WTC11 (cell line): ENCODE measurements at regions not wholly inside any gene's neighbourhood (a gene's known extent, or its start where the extent isn't known, plus 50 kb on each side); places are given as distances from the start of the nearest gene placed in this dataset.

Experiments used
- ATAC-seq: fragments of 200-7000 bp; cut with Tn5 transposase; 2 replicates; pipeline ENCODE4 v1.10.0; 2021; ENCODE audit warnings: mild to moderate bottlenecking, moderate library complexity
- CTCF ChIA-PET: fragments of 300-600 bp; sonication (Branson Sonifier 250); formaldehyde crosslinking; loops from one replicate; lab custom pipeline; 2021; ENCODE audit warnings: antibody characterized with exemption; lab: Charles Lee
- POLR2A ChIA-PET: fragments of 350-600 bp; sonication (Branson Sonifier 250); formaldehyde crosslinking; loops from one replicate; lab custom pipeline; 2021; ENCODE audit warnings: antibody characterized with exemption; lab: Charles Lee
- DNase-seq: peaks from one replicate; pipeline ENCODE4 v3.0.0; 2021; ENCODE audit warnings: low spot score
- H3K27ac Mint-ChIP-seq: 2 replicates; pipeline ENCODE4 v1.8.0; 2021; ENCODE audit warnings: mixed read lengths
- H3K27me3 Mint-ChIP-seq: 2 replicates; pipeline ENCODE4 v1.8.0; 2021; ENCODE audit warnings: low read depth, mild to moderate bottlenecking, moderate library complexity, mixed read lengths
- H3K36me3 Mint-ChIP-seq: 2 replicates; pipeline ENCODE4 v1.8.0; 2021; ENCODE audit warnings: mixed read lengths
- H3K4me1 Mint-ChIP-seq: 2 replicates; pipeline ENCODE4 v1.8.0; 2022; ENCODE audit warnings: mixed read lengths
- H3K4me3 Mint-ChIP-seq: 2 replicates; pipeline ENCODE4 v1.8.0; 2021; ENCODE audit warnings: mild to moderate bottlenecking, moderate library complexity, mixed read lengths
- H3K9me3 Mint-ChIP-seq: 2 replicates; pipeline ENCODE4 v1.8.0; 2021; ENCODE audit warnings: mixed read lengths
- AR ChIP-seq: fragments of 250-450 bp; sonication (Bioruptor Pico); IDR thresholded peaks from 2 replicates; pipeline ENCODE4 v1.9.0; 2021; ENCODE audit warnings: mild to moderate bottlenecking
- ATF2 ChIP-seq: sonication (generic); formaldehyde crosslinking; IDR thresholded peaks from 2 replicates; pipeline ENCODE4 v1.8.1; 2022; ENCODE audit warnings: low read depth, missing genetic modification reagents, borderline replicate concordance
- FOXP1 ChIP-seq: sonication (generic); formaldehyde crosslinking; IDR thresholded peaks from 2 replicates; pipeline ENCODE4 v1.8.0; 2022; ENCODE audit warnings: missing genetic modification reagents, mild to moderate bottlenecking, moderate library complexity, borderline replicate concordance
- GRHL2 ChIP-seq: fragments of 250-450 bp; sonication (Bioruptor Pico); IDR thresholded peaks from 2 replicates; pipeline ENCODE4 v1.8.0; 2022; ENCODE audit warnings: mild to moderate bottlenecking, moderate library complexity; ENCODE audit not compliant: insufficient replicate concordance, severe bottlenecking
- IRF1 ChIP-seq: sonication (generic); formaldehyde crosslinking; IDR thresholded peaks from 2 replicates; pipeline ENCODE4 v1.8.0; 2023; ENCODE audit warnings: missing genetic modification reagents
- JAZF1 ChIP-seq: fragments of 250-450 bp; sonication (Bioruptor Pico); IDR thresholded peaks from 2 replicates; pipeline ENCODE4 v1.9.0; 2021; ENCODE audit warnings: moderate library complexity, mild to moderate bottlenecking, inconsistent platforms
- JUN ChIP-seq: sonication (generic); formaldehyde crosslinking; IDR thresholded peaks from 2 replicates; pipeline ENCODE4 v1.8.0; 2023; ENCODE audit warnings: mild to moderate bottlenecking, missing genetic modification reagents
- MAX ChIP-seq: sonication (generic); formaldehyde crosslinking; IDR thresholded peaks from 2 replicates; pipeline ENCODE4 v1.8.0; 2022; ENCODE audit warnings: mild to moderate bottlenecking, missing genetic modification reagents
- MXD4 ChIP-seq: fragments of 250-450 bp; sonication (Bioruptor Pico); IDR thresholded peaks from 2 replicates; pipeline ENCODE4 v1.8.0; 2021; ENCODE audit warnings: mild to moderate bottlenecking, moderate library complexity, borderline replicate concordance
- NR2C2 ChIP-seq: sonication (generic); formaldehyde crosslinking; IDR thresholded peaks from 2 replicates; pipeline ENCODE4 v1.8.0; 2022; ENCODE audit warnings: mild to moderate bottlenecking, missing genetic modification reagents
- ZNF121 ChIP-seq: sonication (generic); formaldehyde crosslinking; IDR thresholded peaks from 2 replicates; pipeline ENCODE4 v1.8.0; 2023; ENCODE audit warnings: missing genetic modification reagents
- ZNF263 ChIP-seq: sonication (generic); formaldehyde crosslinking; IDR thresholded peaks from 2 replicates; pipeline ENCODE4 v1.8.1; 2022; ENCODE audit warnings: low read depth, mild to moderate bottlenecking, moderate library complexity, missing genetic modification reagents
- ZNF281 ChIP-seq: sonication (generic); formaldehyde crosslinking; IDR thresholded peaks from 2 replicates; pipeline ENCODE4 v1.8.0; 2023; ENCODE audit warnings: mild to moderate bottlenecking, missing genetic modification reagents
- ZNF396 ChIP-seq: fragments of 250-450 bp; sonication (Bioruptor Pico); IDR thresholded peaks from 2 replicates; pipeline ENCODE4 v1.8.0; 2021; ENCODE audit warnings: mild to moderate bottlenecking, moderate library complexity, borderline replicate concordance
- TF ChIP-seq, protein P1 (sequence below): sonication (generic); formaldehyde crosslinking; IDR thresholded peaks from 2 replicates; pipeline ENCODE4 v1.8.1; 2023; ENCODE audit warnings: mild to moderate bottlenecking, missing genetic modification reagents, moderate library complexity

DNA sequence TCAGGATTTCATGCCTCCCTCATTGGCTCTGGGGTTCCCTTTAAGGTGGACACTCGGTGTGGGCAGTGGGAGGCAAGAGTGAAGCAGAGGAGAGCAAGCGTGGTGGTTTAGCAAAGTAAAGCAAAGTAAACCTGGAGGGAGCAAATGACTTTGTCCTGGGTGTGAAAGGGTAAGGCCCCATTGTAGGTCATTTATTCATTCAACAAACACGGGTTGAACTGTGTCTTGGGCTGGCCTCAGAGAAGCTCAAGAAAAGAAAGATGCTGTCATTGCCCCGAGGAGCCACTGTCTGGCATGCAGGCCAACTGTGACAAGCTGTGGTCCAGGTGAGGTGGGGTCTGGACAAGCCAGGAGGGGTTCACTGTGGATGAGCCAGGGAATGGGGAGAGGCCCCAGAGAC, 68.9 kb upstream of the DLK1 start:
- Mint-ChIP-seq H3K4me1 (peaks cover 19% of the 10 kb centered on the region), H3K36me3 (no peaks in the 10 kb centered on the region), H3K27ac (no peak overlapping the region), H3K4me3 (no peak overlapping the region), H3K9me3 (no peaks in the 10 kb centered on the region), H3K27me3 (peaks cover 11% of the 10 kb centered on the region)
- TF ChIP-seq ZNF396 (CRISPR knock-in tag) = no peak
- no peak for TF ChIP-seq FOXP1 (CRISPR knock-in tag)
- TF ChIP-seq, protein P1, sequence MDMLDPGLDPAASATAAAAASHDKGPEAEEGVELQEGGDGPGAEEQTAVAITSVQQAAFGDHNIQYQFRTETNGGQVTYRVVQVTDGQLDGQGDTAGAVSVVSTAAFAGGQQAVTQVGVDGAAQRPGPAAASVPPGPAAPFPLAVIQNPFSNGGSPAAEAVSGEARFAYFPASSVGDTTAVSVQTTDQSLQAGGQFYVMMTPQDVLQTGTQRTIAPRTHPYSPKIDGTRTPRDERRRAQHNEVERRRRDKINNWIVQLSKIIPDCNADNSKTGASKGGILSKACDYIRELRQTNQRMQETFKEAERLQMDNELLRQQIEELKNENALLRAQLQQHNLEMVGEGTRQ (CRISPR knock-in tag) = no peak
- TF ChIP-seq GRHL2 (CRISPR knock-in tag) = no peak
- TF ChIP-seq JAZF1 = no peak
- no peak for TF ChIP-seq IRF1 (CRISPR knock-in tag)
- no peak for TF ChIP-seq AR (CRISPR knock-in tag)
- no peak for TF ChIP-seq MXD4 (CRISPR knock-in tag)
- TF ChIP-seq ZNF121 = no peak
- no peak for TF ChIP-seq NR2C2 (CRISPR knock-in tag)
- no peak for TF ChIP-seq MAX (CRISPR knock-in tag)
- no peak for TF ChIP-seq ATF2 (CRISPR knock-in tag)
- TF ChIP-seq ZNF281 (CRISPR knock-in tag) = no peak
- no peak for DNase-seq
- POLR2A ChIA-PET = no interaction called here
- CTCF ChIA-PET = interaction anchor here (0.8 to 8.0 kb wide), 10 partner anchors 13 to 274 kb away, joined by 3 to 68 read pairs (median 8); no protein-coding TSS in a partner anchor
- ATAC-seq = no peak

GRCh38 chr14:100658181-100658886, 68.4 kb upstream of the DLK1 start:
- ChIA-PET CTCF (interaction anchor here (0.6 to 8.0 kb wide), 13 partner anchors 13 to 274 kb away, joined by 3 to 68 read pairs (median 4); no protein-coding TSS in a partner anchor), POLR2A (no interaction called here)
- ATAC-seq (peak; percentile 74), DNase-seq (peak; percentile 28)
- H3K9me3 Mint-ChIP-seq = no peaks in the 10 kb centered on the region
- no peak overlapping the region for H3K27ac Mint-ChIP-seq
- H3K36me3 Mint-ChIP-seq = no peaks in the 10 kb centered on the region
- no peak for TF ChIP-seq JUN (CRISPR knock-in tag)
- TF ChIP-seq, protein P1 (CRISPR knock-in tag) = peak; percentile 39; the same call in 1 of the 2 replicates
- no peak for TF ChIP-seq ZNF263 (CRISPR knock-in tag)
- H3K4me1 Mint-ChIP-seq = peaks cover 19% of the 10 kb centered on the region
- peaks cover 11% of the 10 kb centered on the region for H3K27me3 Mint-ChIP-seq
- no peak overlapping the region for H3K4me3 Mint-ChIP-seq
